Activated CD4-positive, alpha-beta T cell treated with anti-CD3 and anti-CD28 coated beads, Interleukin-2, amount 50 U/mL, for 24 hours (primary cell): ENCODE measurements at regions not wholly inside any gene's neighbourhood (a gene's known extent, or its start where the extent isn't known, plus 50 kb on each side); places are given as distances from the start of the nearest gene placed in this dataset.

Source experiments
- DNase-seq, 2 donors: peaks; one replicate each; pipeline ENCODE4 v3.0.0-alpha.2; 2020; ENCODE audit warnings: low read depth in 1 of 2, low spot score in 1 of 2

DNA sequence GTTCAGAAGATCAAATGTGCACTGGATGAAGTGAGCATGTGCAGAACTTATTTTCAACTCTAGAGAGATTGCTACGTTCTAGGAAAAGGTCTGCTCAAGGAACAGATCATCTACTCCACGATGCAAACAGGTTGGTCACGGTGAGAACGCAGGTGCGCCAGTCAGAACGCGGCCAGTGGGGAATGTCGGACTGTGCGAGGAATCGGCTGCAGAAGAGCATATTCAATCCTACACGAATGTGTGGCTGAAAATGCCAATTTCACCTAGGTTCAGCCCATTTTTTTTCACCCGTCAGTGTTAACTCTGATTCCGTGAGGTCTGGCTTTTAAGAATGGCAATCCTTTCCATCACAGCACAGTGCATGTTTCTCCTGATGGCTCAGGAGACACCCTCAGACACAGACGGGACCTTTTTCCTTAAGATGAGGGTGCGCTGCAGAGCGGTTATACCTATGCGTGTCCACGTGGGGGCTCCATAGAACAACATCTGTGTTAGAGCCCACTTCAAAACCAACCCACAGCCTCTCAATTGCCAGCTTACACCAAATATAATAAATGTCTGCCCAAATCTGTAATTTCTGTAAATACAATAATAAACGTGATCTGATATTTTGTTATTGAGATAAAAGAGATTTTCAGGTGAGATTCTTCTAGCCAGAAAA is 250.4 kb downstream of the FOXA2 start:
- peak in 1 of 2 donors; percentile 2 for DNase-seq

DNA sequence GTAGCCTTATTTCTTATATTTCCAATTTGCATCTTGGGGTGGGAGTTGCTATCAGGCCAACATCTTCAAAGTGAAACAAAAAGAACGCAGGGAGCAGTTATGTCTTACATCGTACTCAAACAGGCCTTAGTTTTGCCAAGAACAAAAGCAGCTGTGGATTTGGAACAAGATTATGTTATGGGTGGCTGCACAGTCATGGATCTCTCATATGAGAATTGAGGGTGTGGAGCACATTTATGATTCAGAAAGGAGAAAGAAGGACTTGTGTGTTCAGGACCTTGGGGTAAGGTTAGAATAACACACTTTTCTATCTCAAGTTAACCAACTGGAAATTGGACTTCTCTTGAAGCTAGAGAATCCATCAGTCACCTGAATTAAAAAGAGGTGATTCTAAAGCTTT is 259.9 kb downstream of the FOXA2 start:
- no peak for DNase-seq

DNA sequence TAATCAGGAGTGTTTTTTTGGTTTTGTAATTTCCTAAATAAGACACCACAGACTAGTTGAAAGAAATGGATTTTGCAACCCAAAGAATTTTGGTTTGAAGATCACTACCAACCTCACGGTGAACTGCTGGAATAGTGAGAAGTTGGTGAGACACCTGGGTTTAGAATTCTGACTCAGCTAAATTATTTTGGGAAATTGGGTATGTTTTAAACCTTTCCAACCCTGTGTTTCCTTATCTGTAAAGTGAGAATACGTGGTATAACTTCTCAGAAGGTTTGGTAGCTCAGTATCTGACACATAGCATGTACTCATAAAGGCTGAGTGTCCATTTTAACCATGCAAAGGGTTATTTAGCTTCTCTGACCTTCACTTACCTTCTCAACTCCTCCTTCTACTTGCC is 261.9 kb downstream of the FOXA2 start:
- DNase-seq = no peak

DNA sequence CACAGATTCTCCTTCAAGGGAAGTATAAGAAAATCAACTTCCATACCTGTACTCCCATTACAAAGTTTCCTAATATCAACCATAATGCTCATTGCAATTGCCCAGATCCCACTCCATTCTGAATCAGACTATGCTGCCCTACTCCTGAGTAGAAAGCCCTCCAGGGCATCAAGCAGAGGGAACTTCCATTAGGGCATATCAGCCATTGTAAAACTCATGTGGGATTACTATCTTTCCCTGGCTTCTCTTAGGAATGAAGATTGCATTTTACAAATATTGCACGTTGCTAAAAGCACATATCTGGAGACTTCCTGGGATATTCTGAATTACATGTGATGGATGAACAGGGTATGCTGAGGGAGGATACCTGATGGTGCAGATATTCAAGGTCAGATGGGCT is 263.2 kb downstream of the FOXA2 start:
- no peak for DNase-seq

DNA sequence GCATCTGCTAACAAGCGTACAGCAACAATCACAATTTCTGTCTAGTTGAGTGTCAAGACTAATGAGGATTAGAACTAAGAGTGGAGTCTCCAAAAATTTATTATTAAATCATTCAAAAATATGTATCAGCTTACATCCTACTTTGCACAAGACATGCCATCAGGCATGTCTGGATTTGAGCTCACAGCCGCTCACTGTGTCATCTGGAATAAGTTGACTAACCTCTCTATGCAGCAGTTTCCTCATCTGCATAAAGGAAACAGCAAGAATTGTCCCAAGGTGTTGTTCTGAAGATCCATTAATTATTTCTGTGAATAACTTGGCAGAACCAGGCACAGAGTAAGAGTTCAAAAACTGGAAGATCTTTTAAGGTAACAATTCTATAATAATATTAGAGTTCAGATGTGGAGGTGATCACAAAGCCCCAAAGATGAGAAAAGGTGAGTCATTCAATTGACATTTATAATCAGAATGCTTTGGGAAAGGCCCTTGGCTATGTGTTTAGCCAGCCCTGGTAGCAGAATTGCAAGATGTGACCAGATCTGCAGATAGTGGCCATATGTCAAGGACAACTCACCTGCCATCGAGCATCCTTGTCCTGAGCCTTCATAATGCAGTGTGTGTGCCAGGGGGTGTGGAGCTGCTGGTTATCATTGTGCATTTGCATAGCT is 264.0 kb downstream of the FOXA2 start:
- DNase-seq = no peak

DNA sequence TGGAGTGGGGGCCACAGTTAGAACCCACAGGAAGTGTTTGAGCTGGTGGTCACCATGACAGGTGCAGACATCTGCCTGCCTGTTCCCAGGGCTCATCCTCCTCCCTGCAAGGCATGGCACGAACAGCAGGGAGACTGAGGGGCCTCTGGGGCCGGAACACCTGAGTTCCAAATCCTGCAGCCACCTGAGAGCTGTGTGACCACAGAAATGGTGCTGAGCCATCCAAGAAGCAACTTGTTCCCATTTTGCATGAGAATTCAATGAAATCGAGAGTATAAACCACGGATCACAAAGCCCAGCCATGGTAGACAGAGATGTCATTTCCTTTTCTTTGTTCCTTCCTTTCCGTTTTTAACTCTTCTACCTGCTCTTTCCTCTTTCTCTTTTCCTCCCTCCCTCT is 268.6 kb downstream of the FOXA2 start:
- no peak for DNase-seq

DNA sequence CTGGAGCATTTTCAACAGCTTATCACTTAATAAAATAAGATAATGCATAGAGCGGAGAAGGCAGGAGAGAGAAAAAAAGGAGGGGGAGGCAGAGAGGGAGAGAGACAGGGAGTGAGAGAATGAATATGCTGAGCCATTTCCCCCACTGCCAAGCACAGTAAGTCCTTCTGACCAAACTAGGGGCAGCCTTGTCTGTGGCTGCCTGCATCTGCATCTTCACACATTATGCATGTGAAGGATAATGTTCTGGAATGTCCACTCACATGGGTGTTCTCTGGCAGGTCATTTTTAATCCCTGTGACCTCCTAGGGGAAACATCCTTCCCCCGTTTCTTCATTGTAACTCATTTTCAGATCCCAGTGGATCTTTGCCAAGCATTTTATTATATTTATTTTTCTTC is 269.3 kb downstream of the FOXA2 start:
- no peak for DNase-seq

DNA sequence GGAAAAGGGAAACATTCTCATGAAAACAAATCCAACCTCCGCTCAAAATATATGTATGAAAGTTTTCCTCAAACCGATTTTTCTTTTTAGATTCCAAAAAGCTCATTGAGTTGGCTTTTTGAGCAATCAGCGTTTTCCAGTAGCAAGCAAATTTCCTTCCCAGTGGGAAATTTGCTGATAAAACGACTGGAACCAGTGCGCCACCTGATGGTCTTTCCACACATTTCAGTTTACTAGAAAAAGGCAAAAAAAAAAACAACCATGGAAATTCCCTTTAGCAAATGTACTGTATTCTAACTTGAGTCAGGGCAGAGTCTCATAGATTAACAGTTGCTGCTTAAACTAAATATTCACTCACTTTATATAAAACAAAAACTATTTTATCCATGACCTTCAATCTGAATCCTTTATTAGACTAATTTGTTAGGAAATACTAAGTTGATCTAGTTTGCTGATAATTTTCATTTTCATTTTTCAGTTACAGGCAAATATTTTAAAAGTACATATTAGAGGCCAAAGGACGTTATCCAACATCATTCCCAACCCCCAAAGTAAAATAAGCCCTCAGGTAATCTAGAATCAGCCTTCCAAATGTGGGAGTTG is 271.5 kb downstream of the FOXA2 start:
- DNase-seq = no peak

DNA sequence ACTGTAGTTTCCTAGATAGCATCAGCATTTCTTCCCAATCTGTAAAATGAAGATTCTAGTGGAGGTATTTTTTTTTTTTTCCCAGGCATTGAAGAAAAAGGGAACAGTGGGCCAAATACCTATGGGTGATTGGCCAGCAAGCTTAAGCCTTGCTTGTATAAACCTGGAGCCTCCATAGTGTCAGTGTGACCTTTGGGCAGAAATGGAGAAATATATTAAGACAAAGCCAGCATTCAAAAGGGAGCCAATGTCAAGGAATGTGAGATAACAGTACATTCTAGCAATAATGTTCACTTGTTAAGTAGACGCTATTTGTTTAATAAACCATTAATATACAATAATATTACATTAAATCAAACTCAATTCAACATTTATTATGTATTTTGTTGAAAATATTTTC is 275.4 kb downstream of the FOXA2 start:
- no peak for DNase-seq

DNA sequence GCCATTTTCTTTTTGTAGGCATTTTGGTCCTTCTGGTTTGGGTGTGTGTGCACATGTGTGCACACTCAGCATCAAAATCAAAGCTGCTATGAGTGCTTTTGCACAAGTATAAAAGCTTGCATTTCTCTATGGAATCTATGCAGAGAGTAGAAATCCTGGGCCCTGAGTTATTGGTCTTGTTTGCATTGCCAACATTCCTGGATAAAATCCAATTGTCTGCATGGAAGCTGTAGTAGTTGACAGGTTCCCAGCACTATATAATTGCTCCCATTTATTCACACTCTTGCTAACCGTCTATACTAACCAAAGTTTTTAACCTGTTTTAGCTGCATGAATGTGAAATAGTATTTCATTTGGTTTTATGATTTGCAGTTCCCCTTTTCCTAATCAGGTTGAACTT is 277.0 kb downstream of the FOXA2 start:
- no peak for DNase-seq

DNA sequence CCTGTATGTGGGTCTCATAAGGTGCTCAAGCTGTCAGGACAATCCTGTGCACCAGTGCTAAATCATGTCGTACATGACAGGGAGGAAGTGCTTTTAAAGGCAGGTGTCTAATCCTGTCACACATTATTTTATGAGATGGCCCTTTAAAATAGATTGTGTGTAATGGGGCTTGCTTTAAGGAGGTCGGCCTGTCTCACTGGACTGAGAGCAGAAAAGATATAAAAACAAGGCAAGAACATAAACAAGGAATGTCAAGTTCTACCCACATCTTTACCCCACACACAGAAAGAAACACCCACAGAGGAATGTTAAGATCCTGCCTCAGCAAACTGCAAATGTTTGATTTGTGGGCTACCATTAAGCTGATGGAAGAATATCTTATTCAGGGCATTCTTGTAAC is 279.0 kb downstream of the FOXA2 start:
- no peak for DNase-seq

DNA sequence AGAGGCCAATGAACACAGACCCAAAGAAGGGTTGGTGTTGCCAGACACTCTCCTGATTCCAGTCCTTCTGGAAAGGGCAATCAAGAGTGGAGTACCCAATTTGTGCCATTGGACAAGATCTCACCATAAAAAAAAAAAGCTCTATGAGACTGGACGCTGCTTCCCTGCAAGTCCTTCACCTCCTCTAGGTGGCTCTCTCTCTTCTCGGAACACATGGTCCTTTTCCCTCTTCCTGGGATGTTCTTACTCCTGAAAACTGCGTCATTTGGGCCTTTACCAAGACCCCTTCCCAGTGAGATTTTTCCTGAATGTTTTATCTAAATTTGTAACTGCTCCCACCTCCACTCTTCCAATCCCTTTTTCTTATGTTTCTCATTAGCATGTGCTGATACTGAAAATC is 280.8 kb downstream of the FOXA2 start:
- DNase-seq = no peak

DNA sequence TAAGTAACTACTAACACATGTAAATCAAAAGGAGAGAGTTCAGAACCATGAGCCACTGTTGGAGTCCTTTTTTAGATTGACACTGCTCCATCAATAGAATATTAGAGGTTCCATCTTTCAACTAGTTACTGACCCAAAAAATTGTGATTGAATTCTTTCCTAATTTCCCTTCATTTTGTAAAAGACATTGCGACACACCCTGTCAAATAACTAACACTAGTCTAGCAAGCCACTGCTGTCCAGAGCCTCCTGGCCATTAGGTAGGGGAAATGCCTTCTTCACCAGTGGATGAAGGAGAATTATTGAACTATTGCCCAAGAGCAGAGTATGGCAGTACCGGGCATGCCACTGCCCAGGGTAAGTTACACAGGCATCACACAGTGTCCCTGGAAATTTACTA is 282.3 kb downstream of the FOXA2 start:
- no peak for DNase-seq

DNA sequence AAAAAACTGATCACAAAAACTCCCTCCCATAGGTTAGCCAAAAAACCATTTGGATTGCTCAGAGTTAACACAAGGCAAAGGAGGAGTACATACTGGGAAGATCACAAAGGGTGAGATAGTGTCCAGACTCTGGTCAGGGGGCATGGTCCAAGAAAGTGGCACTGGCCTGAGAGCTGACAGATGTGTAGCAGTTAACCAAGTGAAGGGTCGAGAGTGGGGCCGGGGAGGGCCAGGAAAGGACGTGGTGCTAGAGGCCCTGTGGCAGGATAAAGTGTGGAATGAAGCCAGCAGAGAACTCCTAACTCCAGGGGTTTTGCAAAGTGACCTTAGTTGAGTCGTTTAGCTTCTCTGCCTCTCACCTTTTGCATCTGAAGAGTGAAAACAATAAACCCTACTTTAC is 290.5 kb downstream of the FOXA2 start:
- no peak for DNase-seq

DNA sequence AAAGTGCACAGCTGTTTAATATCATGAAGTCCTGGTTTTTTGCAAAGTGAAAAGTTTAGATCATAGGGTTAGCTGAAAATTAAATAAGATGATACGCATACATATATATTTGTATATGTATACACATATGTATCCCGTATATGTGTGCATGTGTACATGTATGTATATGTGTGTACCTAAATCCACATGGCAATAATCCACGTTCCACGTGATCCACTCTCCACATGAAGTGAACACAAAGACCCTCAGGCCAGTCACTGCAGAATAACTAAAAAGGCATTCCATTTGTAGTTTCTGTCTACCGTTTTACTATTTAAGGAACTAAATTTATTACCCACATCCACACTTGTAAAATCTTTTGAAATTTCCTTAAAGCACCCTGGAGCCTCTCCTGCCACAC is 294.9 kb downstream of the FOXA2 start:
- no peak for DNase-seq

DNA sequence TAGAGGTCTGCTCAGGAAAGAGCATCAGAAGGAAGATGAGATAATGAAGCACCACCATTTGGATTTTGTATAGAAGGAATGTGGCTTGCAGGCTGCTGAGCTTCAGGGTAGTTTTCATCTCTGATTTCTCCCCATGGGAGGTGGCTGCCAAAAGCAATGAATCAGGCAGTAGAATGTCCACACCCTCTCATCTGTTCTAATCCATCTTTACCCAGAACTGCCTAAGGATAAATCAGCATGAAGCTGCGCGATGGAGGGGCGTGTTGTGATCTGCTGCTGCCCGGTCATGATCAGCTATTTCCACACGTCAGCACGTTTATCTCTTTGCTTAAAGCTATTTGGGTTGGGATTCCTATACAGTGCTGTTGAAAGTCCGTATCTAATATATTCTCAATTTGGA is 295.4 kb downstream of the FOXA2 start:
- DNase-seq = no peak

DNA sequence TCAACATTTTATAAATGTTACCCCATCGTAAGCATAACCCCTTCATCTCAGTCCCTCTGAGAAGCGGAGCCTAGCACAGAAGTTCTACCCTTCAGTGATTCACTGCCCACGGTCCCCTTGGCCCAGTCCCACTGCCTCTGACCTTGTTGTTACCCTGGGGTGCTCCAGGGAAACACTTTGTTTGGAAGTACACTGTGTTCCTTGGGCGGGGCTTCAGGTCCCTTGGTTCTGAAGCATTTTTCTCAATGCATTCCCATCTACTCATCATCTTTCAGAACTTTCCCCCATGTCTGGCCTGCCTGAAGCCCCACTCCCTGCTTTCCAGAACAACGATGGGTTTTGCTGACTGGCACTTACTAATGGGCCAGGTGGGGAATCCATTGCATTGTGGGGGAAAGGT is 296.2 kb downstream of the FOXA2 start:
- DNase-seq = no peak

DNA sequence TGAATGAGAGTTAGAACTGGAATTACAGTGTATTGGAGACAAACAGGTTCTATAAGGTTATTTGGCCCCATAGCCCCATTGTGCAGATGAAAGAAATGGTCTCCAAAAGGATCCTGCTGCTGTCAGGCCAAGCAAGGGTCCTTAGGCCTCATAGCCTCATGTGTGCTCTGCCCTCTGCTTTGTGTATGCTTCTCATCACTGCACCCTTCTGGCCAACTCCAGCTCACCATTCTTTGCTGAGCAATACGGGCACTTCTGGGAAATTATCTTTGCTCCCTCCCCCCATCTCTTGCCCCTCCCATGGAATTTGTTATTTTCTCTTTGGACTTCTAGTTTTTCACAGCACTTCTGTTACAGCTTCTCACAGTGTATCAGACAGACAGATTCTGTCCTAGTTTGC is 298.8 kb downstream of the FOXA2 start:
- DNase-seq = no peak

DNA sequence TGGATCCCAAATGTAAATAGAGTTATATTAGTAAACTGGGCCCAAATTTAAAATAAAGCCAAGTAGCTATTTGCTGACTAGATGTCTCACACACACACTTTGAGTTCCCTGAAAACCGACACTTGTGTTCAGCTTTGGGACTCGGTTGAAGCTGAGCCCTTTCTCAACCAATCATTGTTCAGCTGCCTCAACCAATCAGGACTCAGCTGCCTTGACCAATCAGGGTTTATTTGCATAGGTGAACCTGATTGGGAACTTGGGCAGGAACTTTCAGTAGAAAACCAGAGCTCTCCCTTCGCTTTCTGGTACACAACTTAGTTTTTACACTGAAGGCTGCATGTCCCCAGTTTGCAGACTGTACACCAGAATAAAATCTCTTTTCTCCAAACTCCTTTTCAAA is 301.7 kb downstream of the FOXA2 start:
- no peak for DNase-seq

DNA sequence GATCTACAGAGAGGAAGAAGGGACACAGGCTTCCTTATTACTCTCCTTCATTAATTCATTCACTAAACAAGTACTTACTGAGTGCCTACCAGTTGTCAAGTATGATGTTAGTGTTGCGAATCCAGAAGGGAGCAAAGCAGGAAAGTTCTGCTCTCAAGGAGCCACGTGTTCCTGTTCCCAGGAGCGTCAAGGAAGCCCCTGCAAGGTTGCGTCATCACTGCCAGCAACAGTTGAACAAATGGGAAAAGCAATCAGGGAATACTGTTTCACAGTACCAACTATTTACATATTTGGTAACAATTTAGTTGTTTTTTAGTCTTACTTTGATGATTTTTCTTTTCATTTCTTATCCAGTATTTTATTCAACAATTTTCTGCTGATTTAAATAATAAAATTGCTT is 310.0 kb downstream of the FOXA2 start:
- no peak for DNase-seq

DNA sequence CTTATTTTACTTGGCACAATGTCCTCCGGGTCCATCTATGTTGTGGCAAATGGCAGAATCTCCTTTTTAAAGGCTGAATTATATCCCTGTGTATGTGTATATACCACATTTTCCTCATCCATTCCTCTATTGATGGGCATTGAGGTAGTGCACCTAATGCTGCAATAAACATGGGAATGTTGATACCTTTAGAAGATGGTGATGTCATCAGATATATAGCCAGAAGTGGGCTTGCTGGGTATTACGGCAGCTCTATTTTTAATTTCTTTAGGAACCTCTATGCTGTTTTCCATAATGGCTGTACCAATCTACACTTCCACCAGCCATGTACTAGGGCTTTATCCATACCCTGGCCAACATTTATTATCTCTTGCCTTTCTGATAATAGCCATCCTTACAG is 315.7 kb downstream of the FOXA2 start:
- no peak for DNase-seq

DNA sequence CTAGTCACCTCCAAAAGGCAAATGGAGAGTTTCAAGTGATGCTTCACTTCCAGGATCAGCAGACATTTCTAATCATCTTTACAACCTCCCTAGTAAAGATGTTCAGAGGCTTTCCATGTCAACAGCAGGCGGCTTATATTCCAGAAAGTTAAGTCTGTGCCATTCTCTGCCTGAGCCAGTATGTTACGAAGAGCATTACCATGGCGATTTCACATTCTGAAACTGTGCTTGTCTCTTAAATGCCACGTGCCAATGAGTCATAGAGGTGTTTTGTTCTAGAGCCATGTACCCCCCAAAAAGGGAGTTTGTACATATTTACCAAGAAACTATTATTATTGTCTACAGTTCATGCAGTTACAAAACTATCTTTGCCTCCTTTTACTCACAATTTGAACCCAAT is 319.5 kb downstream of the FOXA2 start:
- no peak for DNase-seq

DNA sequence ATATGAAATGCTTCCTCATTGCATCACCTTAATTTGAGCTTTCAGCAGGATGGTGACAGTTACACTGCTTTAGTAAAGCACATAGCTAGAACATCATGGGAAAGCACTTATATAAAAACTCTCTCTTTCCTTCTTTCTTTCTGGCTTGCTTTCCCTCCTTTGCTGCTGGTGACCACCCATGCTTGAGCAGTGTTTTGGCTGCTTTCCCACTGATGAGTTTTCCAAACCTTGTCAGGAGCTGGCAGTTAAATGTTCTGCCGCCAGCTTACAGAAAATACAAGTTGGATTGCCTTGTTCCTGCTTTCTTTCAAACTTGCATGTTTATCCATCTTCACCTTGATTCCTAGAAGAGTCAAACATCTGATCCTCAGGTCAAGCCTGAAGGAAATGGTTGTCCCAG is 323.9 kb downstream of the FOXA2 start:
- DNase-seq = no peak
